ENCODE measurements at regions not wholly inside any gene's neighbourhood (a gene's known extent, or its start where the extent isn't known, plus 50 kb on each side); places are given as distances from the start of the nearest gene placed in this dataset.

- Histone ChIP-seq H3K27me3 (ENCODE audit: insufficient read depth, low read depth) (no peaks in the 10 kb centered on the region), H3K79me2 (ENCODE audit: insufficient read depth, low read depth) (no peaks in the 10 kb centered on the region), H3K9ac (no peak overlapping the region), H3K36me3 (ENCODE audit: insufficient read depth) (no peaks in the 10 kb centered on the region), H3K4me3 (IDR thresholded peaks at IDR 0.05; ENCODE audit: insufficient read depth, low read depth, low read length) (no peak overlapping the region), H4K20me1 (ENCODE audit: insufficient read depth) (no peaks in the 10 kb centered on the region), H3K27ac (no peak overlapping the region), H2AFZ (ENCODE audit: low read depth) (no peak overlapping the region), H3K4me1 (ENCODE audit: low read depth, poor library complexity, severe bottlenecking) (no peaks in the 10 kb centered on the region), H3K4me2 (no peak overlapping the region)
- no peak for TF ChIP-seq CTCF (conservative IDR thresholded peaks at IDR 0.05; ENCODE audit: low read depth, low read length)
These were observed 203.0 kb downstream of the ATPSCKMT start for GRCh38 chr5:10046676-10047075.

- H3K27ac ChIP-seq, result no peak overlapping the region
- no peak overlapping the region for H3K9ac ChIP-seq
- no peaks in the 10 kb centered on the region for H3K4me1 ChIP-seq (ENCODE audit: low read depth, poor library complexity, severe bottlenecking)
- H4K20me1 ChIP-seq (ENCODE audit: insufficient read depth), result no peaks in the 10 kb centered on the region
- no peak overlapping the region for H3K4me2 ChIP-seq
- H3K79me2 ChIP-seq (ENCODE audit: insufficient read depth, low read depth), result no peaks in the 10 kb centered on the region
- H2AFZ ChIP-seq (ENCODE audit: low read depth), result no peak overlapping the region
- no peak overlapping the region for H3K4me3 ChIP-seq (IDR thresholded peaks at IDR 0.05; ENCODE audit: insufficient read depth, low read depth, low read length)
- no peaks in the 10 kb centered on the region for H3K27me3 ChIP-seq (ENCODE audit: insufficient read depth, low read depth)
- no peak for TF ChIP-seq CTCF (conservative IDR thresholded peaks at IDR 0.05; ENCODE audit: low read depth, low read length)
- no peaks in the 10 kb centered on the region for H3K36me3 ChIP-seq (ENCODE audit: insufficient read depth)
These were observed 204.3 kb downstream of the ATPSCKMT start for GRCh38 chr5:10045376-10045775.

- H3K4me2 ChIP-seq, result no peak overlapping the region
- no peak overlapping the region for H3K27ac ChIP-seq
- no peaks in the 10 kb centered on the region for H4K20me1 ChIP-seq (ENCODE audit: insufficient read depth)
- no peaks in the 10 kb centered on the region for H3K4me1 ChIP-seq (ENCODE audit: low read depth, poor library complexity, severe bottlenecking)
- H3K27me3 ChIP-seq (ENCODE audit: insufficient read depth, low read depth), result no peaks in the 10 kb centered on the region
- no peaks in the 10 kb centered on the region for H3K79me2 ChIP-seq (ENCODE audit: insufficient read depth, low read depth)
- H2AFZ ChIP-seq (ENCODE audit: low read depth), result no peak overlapping the region
- no peak overlapping the region for H3K4me3 ChIP-seq (IDR thresholded peaks at IDR 0.05; ENCODE audit: insufficient read depth, low read depth, low read length)
- no peak overlapping the region for H3K9ac ChIP-seq
- TF ChIP-seq CTCF (conservative IDR thresholded peaks at IDR 0.05; ENCODE audit: low read depth, low read length), result no peak
- H3K36me3 ChIP-seq (ENCODE audit: insufficient read depth), result no peaks in the 10 kb centered on the region
These were observed 213.4 kb downstream of the ATPSCKMT start for GRCh38 chr5:10036136-10036815.

- TF ChIP-seq CTCF (conservative IDR thresholded peaks at IDR 0.05; ENCODE audit: low read depth, low read length), result no peak
- no peaks in the 10 kb centered on the region for H3K4me1 ChIP-seq (ENCODE audit: low read depth, poor library complexity, severe bottlenecking)
- no peak overlapping the region for H3K27ac ChIP-seq
- no peaks in the 10 kb centered on the region for H4K20me1 ChIP-seq (ENCODE audit: insufficient read depth)
- H3K4me2 ChIP-seq, result no peak overlapping the region
- H3K27me3 ChIP-seq (ENCODE audit: insufficient read depth, low read depth), result no peaks in the 10 kb centered on the region
- H3K4me3 ChIP-seq (IDR thresholded peaks at IDR 0.05; ENCODE audit: insufficient read depth, low read depth, low read length), result no peak overlapping the region
- H3K9ac ChIP-seq, result no peak overlapping the region
- H3K79me2 ChIP-seq (ENCODE audit: insufficient read depth, low read depth), result no peaks in the 10 kb centered on the region
- H3K36me3 ChIP-seq (ENCODE audit: insufficient read depth), result no peaks in the 10 kb centered on the region
- no peak overlapping the region for H2AFZ ChIP-seq (ENCODE audit: low read depth)
These were observed 215.7 kb downstream of the ATPSCKMT start for GRCh38 chr5:10034001-10034400.
